Thyroid gland (tissue), 4 donors: ENCODE measurements at regions not wholly inside any gene's neighbourhood (a gene's known extent, or its start where the extent isn't known, plus 50 kb on each side); places are given as distances from the start of the nearest gene placed in this dataset.

Experiments used
- CTCF ChIP-seq, 6 experiments: fragments of 200-600 bp in 3 of 6; fragments of 450-650 bp in 3 of 6; sonication (generic) in 3 of 6; IDR thresholded peaks; one replicate each; pipeline ENCODE4 v1.5.1; 2016 to 2019; ENCODE audit warnings: antibody characterized with exemption in 6 of 6, mild to moderate bottlenecking in 2 of 6, inconsistent platforms in 1 of 6, moderate library complexity in 1 of 6
- POLR2A ChIP-seq, 2 donors: fragments of 450-650 bp; IDR thresholded peaks; one replicate each; pipeline ENCODE4 v1.6.1; 2017; ENCODE audit warnings: antibody characterized with exemption in 2 of 2, mild to moderate bottlenecking in 2 of 2, moderate library complexity in 1 of 2

GRCh38 chr18:2040279-2040678 is 531.0 kb downstream of the METTL4 start:
- TF ChIP-seq CTCF (IDR thresholded peaks at IDR 0.05) (no peak), POLR2A (IDR thresholded peaks at IDR 0.05) (no peak)
